ENCODE measurements at regions not wholly inside any gene's neighbourhood (a gene's known extent, or its start where the extent isn't known, plus 50 kb on each side); places are given as distances from the start of the nearest gene placed in this dataset.

- TF ChIP-seq CTCF (IDR thresholded peaks at IDR 0.05), result no peak
- no peak for TF ChIP-seq POLR2A (IDR thresholded peaks at IDR 0.05)
These were observed 1402.9 kb upstream of the PABPC4L start for GRCh38 chr4:135604531-135604930.
